Fibroblast of villous mesenchyme (primary cell): ENCODE measurements at regions not wholly inside any gene's neighbourhood (a gene's known extent, or its start where the extent isn't known, plus 50 kb on each side); places are given as distances from the start of the nearest gene placed in this dataset.
"Not testable (repeated sequence)": the region's sequence is repeated elsewhere in the genome, so short reads cannot be mapped to it uniquely, and the experiment has no call there.

Source experiments
- DNase-seq: peaks from one replicate; pipeline ENCODE4 v3.0.0-alpha.2; 2010; ENCODE audit warnings: low read depth
- H3K4me3 ChIP-seq: 2 replicates; pipeline ENCODE4 v1.5.1; 2011; ENCODE audit warnings: low read depth, mild to moderate bottlenecking, low read length
- CTCF ChIP-seq: IDR thresholded peaks from 2 replicates; pipeline ENCODE4 v1.5.1; 2012; ENCODE audit warnings: low read depth, mild to moderate bottlenecking, low read length; ENCODE audit not compliant: insufficient read depth

DNA sequence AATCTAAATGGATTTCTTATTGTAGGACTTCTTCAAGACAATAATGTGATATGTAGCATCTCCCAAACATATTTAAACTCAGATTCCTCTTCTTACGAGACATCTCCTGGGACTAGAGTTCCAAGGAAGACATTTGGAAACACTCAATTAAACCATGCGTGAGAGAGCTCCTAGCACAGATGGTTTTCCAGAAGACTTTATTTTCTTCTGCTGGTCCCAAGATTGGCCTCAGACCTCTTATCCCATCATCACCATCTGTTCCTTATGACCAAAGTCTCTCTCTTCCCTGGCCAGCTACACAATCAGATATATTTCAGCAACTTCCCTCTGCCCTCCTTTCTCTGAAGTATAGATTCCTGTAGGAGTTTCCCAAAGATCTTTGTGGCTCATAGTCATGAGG is 93.2 kb upstream of the JARID2 start:
- TF ChIP-seq CTCF, result no peak
- DNase-seq, result no peak
- H3K4me3 ChIP-seq, result no peak overlapping the region

GRCh38 chr6:15153191-15153590 is 92.7 kb upstream of the JARID2 start:
- no peak overlapping the region for H3K4me3 ChIP-seq
- no peak for DNase-seq
- TF ChIP-seq CTCF, result no peak

DNA sequence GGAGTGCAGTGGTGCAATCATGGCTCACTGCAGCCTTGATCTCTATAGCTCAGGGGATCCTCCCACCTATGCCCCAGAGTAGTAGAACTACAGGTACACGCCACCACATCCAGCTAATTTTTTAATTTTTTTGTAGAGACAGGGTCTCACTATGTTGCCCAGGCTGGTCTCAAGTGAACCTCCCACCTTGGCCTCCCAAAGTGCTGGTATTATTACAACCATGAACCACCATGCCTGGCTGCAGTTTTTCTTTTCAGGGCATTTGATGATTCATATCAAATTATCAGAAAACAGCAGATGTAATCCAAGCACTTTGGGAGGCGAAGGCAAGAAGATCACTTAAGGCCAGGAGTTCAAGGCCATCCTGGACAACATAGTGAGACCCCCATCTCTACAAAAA is 88.4 kb upstream of the JARID2 start:
- no peak for DNase-seq
- H3K4me3 ChIP-seq, result no peak overlapping the region
- TF ChIP-seq CTCF, result no peak

DNA sequence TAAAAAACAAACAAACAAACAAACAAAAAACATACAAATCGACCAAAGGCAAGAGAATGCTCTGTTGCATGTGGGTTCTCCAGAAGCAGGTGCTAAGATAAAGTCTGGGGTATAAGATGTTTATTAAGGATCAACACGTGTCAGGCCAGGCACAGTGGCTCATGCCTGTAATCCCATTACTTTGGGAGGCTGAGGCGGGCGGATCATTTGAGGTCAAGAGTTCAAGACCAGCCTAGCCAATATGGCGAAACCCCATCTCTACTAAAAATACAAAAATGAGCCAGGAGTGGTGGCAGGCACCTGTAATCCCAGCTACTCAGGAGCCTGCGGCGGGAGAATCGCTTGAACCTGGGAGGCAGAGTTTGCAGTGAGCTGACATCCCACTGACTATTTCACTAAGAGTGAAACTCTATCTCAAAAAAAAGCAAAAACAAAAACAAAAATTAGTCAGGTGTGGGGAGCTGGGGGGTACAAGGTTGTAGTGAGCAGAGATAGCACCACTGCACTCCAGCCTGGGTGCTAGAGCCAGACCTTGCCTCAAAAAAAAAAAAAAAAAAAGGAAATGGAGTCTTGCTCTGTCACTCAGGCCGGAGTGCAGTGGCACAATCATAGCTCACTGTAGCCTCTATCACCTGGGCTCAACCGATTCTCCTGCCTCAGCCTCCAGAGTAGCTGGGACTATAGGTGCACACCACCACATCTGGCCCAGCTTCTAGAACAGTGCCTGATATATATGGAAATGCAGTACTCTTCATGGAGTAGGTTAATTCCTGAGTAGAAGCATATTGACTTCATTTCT is 86.8 kb upstream of the JARID2 start:
- no peak for DNase-seq
- no peak for TF ChIP-seq CTCF
- no peak overlapping the region for H3K4me3 ChIP-seq

DNA sequence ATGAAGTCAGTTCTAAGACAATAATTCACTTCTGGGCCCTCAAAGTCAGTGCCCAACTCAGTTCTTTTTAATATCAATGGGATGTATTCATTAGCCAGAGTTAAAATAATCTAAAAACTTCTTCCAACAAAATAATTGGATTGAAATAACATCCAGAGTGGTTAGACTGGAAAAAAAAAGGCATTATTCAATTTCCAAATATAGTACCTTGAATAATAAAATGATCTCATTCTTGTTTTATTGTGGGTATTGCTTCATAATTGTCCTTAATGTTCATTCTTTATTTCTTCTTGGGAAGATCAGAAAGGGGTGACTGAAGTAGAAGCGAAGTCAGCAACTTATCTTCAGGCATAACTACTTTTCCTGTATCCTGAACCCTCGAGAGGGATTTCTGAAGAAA is 85.1 kb upstream of the JARID2 start:
- no peak for TF ChIP-seq CTCF
- no peak overlapping the region for H3K4me3 ChIP-seq
- no peak for DNase-seq

GRCh38 chr6:15164855-15165254 is 81.0 kb upstream of the JARID2 start:
- H3K4me3 ChIP-seq, DNase-seq: not testable (repeated sequence)

- no peak for TF ChIP-seq CTCF
- no peak for DNase-seq
- H3K4me3 ChIP-seq, result no peak overlapping the region
Measured at GRCh38 chr6:15166121-15166520, 79.7 kb upstream of the JARID2 start.
